ENCODE measurements at regions not wholly inside any gene's neighbourhood (a gene's known extent, or its start where the extent isn't known, plus 50 kb on each side); places are given as distances from the start of the nearest gene placed in this dataset.
"Not testable (repeated sequence)": the region's sequence is repeated elsewhere in the genome, so short reads cannot be mapped to it uniquely, and the experiment has no call there.

DNA sequence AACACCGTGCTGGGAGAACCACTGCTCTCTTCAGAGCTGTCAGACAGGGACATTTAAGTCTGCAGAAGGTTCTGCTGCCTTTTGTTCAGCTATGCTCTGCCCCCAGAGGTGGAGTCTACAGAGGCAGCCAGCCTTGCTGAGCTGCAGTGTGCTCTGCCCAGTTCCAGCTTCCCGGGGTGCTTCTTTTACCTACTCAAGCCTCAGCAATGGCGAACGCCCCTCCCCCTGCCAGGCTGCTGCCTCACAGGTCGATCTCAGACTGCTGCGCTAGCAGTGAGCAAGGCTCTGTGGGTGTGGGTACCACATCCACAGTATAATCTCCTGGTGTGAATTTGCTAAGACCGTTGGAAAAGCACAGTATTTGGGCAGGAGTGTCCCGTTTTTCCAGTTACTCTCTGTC is 133.1 kb upstream of the PHYHIPL start:
- DNase-seq (ENCODE audit: low spot score) = not testable (repeated sequence)

DNA sequence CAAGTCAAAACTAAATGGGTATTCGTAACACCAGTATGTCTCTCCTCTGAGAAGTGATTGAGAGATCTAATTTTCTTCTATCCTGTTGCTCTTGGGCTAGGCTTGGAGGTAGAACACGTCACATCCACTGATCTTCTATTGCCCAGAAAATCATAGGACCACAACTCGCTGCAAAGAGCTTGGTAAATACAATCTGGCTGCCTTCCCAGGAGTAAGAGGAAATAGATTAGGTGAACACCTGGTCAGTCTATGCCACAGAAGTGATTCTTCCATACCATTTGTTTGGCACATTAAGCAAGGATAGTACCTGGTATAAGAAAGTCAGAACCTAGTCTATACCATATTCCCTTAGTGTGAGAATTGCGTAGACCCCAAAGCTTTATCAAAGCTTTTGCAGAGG is 129.3 kb upstream of the PHYHIPL start:
- DNase-seq (ENCODE audit: low spot score) = no peak

DNA sequence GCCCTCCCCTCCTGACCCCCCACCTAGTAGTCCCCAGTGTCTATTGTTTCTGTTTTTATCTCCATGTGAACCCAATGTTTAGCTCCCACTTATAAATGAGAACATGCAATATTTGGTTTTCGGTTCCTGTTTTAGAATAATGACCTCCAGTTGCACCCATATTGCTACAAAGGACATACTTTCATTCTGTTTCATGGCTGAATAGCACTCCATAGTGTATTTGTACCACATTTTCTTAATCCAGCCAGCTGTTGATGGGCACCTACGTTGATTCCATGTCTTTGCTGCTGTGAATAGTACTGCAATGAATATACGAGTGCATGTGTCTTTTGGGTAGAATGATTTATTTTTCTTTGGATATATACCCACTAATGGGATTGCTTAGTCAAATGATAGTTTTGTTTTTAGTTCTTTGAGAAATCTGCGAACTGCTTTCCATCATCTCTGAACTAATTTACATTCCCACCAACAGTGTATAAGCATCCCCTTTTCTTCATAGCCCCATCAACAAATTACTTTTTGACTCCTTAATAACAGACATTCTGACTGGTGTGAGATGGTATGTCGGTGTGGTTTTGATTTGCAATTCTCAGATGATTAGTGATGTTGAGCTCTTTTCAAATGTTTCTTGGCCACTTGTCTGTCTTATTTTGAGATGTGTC is 128.4 kb upstream of the PHYHIPL start:
- no peak for DNase-seq (ENCODE audit: low spot score)

DNA sequence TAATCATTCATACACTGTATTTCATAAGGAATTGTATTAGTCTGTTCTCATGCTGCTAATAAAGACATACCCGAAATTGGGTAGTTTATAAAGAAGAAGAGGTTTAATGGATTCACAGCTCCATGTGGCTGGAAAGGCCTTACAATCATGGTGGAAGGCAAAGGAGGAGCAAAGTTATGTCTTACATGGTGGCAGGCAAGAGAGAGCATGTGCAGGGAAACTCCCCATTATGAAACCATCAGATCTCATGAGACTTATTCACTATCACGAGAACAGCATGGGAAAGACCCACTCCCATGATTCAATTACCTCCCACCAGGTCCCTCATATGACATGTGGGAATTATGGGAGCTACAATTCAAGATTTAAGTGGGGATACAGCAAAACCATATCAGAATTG is 122.9 kb upstream of the PHYHIPL start:
- not testable (repeated sequence) for DNase-seq (ENCODE audit: low spot score)

DNA sequence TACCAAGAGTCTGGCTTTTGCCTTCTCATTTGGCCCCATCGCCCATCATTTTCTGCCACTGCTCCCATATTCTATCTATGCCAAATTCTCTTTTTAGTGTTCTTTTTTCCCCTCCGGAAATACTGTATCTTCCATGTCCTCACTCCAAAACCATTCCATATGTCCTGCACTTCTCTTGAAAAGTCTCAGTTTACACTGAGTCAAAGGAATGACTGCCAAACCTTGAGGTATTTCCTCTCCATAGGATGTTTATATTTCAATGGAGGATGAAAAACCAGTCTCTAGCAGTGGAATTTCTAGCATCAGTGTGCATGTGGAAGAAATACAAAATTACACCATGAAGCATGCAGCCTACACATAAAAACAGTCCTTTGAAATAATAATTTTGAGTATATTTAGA is 121.4 kb upstream of the PHYHIPL start:
- DNase-seq (ENCODE audit: low spot score) = no peak

DNA sequence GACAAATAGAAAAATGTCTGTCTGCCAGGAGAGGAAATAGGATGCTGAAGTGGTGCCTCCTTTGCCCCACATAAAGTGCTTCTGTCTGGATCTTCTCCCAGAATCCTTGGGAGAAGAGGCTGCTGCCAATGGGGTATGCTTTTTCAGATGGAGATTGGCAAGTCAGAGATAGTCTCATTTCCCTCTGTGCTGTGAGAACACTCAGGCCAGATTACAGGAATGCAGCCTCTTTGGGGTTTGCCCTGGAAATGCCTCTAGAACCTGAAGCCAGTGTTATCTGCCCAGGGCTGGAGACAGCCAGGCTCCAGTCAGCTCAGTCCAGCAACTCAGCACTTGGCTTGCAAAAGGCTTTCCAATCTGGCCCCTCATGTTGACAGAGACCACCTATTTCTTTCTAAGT is 119.1 kb upstream of the PHYHIPL start:
- DNase-seq (ENCODE audit: low spot score) = no peak

DNA sequence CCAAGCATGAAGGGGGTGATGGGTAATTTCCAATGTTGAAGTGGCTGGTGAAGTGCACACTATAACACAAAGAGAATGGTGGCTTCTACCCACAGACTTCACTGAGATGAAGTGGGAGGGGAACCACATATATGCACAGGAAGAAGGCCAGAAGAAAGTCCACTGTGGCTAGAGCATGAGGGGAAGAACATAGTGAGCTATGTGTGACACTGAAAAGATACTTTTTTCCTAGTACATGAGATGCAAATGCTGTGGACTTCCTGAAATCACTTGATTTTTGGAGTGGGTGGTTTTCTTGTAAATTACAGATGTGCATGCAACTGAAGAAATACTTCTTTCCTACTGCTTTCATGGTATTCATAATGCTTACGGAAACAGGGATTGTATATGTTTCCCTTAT is 115.6 kb upstream of the PHYHIPL start:
- no peak for DNase-seq (ENCODE audit: low spot score)

DNA sequence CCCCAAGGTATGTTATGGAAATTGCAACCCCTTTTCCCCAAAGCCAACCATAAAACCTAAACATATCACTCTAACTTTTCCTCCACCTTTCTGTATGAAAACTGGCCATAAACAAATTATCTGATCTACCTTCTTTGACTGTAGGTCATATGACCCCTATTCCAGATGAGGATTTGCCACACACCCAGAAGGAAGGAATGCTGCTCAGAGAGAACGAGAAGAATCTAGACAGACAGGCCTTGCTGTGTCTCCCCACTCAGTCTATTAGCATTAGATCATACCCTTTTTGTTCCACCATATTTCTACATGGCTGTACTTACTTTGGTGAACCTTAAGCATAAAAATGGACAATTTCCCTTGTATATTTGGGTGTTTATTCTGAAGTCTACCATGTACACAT is 113.0 kb upstream of the PHYHIPL start:
- no peak for DNase-seq (ENCODE audit: low spot score)

DNA sequence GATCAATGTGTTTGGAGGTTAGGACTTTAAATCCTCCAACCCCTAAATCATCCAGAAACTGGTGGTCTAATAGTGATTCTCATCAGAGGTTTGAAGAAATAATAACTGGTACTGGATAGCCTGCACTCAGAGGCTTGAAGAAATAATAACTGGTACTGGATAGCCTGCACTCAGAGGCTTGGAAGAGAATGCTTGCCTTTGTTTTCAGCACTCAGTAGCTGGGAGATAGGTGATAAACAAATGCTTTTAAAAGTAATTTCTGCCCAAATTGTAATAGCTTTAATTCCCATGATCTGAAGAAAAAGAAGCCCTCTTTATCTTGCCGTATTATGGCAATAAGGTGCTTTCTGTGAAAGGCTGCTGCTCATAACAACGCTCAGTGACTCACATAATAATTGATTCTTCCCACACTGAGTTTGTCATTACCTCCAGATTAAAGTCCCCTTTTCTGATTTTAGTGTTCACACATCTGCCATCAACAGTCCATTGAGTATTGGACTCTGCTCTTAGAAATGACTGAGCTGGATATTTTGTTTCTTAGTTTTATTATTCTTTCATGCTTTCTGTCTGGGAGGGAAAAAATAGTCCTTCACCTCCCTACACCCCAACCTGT is 112.3 kb upstream of the PHYHIPL start:
- DNase-seq (ENCODE audit: low spot score) = no peak

DNA sequence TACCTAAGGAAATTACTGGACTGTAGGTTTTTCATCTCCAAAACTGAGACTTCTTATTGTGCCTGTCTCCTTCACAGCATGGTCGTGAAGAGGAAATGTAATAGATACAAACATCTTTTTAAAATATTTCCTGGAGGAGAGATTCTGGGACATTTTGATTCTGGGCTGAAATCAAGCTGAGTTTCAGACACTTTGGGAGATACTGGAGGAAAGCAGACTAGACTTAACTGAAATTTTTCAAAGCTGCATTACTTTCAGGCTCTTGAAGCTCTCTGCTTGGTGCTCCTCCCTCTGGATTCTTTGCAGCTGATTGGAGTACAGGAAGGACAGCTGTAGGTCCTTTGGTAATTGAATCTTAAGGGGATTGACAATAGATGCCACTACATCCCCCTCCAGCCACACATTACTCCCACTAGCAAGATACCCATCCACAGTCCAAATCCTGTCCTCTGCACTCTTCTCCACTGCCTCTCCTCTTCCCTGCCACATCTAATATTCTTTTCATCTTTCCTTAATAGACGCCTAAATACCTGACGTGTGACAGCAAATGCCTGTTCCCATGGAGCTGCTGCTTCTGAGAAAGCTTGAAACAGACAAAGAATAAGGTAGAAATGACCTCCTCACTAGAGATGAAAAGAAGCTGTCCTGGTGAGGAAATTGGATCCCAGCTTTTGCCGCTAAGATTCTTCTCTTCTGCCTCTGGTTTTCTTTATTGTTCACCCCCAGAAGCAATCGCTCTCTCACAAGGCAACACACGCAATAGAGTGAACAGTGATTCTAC is 111.5 kb upstream of the PHYHIPL start:
- peak; percentile 30 for DNase-seq (ENCODE audit: low spot score)

DNA sequence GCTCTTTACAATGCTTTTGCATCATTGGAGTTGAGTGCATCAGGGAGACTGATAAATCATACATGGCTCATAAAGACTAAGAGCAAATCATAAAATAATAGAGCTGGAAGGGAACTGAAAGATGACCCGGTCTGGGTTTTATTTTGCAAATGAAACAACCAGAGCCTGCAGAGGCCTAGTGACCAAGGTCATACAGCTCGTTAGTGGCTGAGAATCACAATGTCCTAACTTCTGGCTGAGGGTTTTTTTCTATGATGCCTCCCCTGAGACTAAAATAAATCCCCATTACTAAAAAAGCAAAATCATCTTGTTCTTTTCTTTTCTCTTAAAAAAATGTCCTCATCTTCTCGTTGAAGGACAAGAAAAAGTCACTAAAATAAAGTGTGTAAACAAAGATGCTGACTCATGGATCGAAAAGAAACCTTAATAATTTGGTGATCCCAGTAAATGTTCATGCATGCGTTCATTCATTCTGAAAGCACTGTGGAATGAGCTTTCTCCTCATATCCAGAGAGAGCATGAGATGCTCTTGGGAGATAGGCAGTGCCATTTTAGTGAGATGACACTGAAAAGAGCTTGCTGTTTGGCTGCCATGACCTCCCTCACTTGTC is 107.8 kb upstream of the PHYHIPL start:
- DNase-seq (ENCODE audit: low spot score) = no peak

DNA sequence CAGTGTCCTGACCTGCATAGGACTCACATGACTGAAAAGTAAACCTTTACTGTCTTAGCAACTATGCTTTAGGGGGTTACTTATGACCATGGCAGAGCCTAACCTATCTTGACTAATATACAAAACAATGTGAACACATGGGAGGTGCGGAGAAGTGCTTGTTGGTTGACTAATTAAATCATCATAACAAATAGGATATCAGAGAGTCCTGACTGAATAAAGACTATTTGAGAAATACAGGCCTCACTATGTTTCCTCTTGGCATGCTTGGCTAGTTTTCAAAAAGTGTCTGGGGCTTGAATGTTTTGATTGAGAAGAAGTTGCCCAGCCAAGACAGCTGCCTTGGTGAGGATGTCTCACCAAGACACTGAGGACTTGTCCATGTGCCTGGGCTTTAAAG is 104.4 kb upstream of the PHYHIPL start:
- no peak for DNase-seq (ENCODE audit: low spot score)

DNA sequence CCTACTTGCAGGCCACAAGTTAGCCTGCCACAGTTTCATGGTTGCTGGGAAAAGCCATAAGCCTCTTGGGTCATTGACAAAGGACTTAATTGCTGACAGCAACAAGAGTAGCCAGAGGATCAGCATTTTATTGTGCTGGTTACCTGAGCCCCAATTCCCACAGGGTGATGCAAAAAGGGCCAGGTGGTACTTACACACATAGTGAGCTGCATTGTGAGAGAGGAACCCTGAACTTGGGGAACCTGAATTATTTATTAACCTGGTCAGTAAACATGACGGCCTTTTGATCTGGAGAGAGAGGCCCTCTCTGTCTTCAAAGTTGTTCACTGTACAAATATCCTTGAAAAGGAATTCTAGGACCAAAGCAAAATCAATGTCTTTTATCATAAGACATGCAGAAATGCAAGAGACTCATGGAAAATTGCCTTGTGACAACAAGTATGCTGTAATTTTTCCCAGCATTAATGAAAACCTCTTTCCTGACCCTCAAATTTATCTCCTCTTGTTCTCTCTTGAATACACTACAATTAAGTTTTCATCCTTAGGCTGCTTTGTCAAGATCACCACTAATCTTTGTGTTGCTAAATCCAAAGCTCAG is 102.9 kb upstream of the PHYHIPL start:
- no peak for DNase-seq (ENCODE audit: low spot score)

DNA sequence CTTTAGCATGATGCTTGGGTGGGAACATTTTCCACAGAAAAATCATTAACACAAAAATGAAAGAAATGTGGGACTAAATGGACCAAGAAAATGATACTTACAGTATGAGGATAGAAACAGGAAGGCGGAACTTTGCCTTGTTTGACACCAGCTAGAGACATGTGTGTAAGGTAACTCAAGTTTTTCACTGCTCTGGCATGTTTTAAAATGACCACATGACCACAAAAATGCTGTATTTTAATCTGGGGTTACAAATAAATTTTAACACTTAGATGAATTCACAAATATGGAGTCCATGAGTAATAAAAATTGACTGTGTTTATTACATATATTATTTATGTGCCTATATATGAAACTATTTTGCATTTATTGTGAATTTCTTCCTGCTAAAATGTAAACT is 100.9 kb upstream of the PHYHIPL start:
- DNase-seq (ENCODE audit: low spot score) = no peak

DNA sequence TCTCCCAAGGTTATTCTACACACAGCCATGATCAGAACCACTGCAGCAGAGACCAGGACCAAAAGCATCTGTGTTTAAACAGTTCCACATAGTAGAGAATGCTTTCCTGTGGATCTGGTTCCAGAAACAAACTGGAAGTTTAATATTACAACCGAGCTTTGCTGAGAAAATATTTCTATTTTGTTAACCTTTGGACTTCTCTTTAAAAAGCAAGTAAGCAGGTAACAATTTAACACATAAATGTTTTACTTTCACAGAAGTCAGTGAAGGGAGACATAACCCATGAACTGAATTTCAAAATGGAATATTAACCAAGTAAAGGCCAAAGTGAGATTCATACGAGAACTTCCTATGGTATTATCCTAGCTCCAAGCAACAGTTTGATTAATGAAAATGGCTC is 98.6 kb upstream of the PHYHIPL start:
- DNase-seq (ENCODE audit: low spot score) = no peak

DNA sequence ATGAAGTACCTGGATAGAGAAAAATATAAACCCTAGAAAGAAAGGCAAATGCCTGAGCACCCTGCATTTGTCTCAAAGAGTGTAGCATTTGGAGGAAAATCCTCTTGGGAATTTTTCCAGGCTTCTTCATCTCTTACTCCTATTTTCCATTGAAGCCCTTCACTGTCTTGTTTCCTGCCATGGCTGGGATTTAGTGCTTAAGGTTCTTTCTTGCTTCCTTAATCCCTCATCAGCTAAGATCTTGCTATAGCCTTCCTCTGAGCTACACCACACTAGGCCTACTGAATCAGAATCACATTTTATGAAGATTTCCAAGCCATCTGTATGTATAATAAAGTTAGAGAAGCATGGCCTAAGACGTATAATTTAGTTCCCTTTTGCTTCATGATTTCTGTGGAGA is 97.5 kb upstream of the PHYHIPL start:
- no peak for DNase-seq (ENCODE audit: low spot score)

DNA sequence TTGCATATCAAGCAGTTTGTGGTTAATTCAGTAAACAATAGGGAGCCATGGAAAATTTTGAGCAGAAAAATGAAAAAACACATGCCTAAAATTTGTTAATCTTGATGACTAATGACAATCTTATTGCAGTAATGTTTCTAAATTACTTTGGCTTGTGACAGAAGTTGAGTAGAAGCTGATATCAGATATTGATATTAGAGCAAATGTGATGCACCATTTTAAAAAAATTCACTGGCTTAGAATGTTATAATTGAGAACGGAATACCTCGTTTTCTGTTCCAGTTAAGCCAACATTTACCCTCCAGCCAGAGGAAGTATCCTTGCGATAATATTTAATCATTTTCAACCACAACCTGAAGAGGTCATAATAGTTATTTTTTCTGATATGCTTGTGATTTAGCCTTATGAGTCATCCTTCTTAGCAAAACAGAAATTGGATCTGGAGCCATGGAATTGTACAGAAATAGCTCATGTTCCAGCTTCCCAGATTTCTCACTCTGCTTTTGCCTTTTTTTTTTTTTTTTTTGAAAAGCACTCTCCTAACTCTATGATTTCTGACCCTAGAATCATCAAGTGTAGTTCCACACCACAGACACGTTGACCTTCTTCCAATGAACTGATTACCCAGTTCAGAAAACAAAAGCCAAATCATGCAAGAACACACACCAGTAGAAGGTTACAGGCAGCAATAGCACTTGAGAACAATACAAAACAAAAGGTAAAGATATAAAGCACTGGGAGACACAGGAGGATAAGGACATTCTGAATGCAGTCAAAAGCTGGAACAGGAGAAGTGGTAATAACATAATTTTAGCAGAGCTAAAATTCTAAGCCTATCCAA is 96.8 kb upstream of the PHYHIPL start:
- no peak for DNase-seq (ENCODE audit: low spot score)

DNA sequence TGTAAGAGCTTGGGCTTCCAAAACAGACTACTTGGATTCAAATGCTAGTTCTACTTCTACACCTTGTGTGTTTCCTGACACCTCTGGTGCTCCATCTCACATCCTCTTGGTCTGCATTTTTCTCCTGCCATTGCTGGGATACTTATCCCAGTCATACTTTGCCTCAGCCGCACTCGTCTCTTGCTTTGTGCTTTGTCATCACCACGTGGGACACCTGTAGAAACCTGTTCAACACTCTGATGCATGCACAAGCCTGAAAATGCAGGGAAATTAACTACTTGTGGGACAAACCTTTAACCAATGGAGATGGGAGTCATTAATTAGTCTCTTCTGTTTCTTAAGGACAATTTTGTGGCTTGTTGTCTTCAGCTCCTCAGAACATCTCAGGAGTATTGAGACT is 94.2 kb upstream of the PHYHIPL start:
- DNase-seq (ENCODE audit: low spot score) = no peak

DNA sequence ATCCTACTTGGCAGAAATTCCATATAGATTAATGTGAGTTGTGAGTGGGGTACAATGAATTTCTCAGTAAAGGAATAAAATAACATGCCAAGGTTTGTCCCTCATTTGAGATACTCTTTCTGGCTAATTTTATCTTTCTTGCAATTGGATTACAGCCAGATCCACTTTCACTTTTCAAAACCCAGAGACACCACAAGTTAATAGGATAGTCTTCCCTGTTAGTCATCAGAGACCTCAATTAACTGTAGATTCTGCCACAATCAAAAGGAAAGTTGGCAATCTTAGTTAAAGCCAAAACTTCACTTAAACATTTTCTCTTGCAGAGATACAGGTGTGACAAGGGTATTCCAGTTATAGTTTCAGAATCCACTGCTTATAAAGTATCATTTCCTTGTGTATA is 91.4 kb upstream of the PHYHIPL start:
- DNase-seq (ENCODE audit: low spot score) = no peak

DNA sequence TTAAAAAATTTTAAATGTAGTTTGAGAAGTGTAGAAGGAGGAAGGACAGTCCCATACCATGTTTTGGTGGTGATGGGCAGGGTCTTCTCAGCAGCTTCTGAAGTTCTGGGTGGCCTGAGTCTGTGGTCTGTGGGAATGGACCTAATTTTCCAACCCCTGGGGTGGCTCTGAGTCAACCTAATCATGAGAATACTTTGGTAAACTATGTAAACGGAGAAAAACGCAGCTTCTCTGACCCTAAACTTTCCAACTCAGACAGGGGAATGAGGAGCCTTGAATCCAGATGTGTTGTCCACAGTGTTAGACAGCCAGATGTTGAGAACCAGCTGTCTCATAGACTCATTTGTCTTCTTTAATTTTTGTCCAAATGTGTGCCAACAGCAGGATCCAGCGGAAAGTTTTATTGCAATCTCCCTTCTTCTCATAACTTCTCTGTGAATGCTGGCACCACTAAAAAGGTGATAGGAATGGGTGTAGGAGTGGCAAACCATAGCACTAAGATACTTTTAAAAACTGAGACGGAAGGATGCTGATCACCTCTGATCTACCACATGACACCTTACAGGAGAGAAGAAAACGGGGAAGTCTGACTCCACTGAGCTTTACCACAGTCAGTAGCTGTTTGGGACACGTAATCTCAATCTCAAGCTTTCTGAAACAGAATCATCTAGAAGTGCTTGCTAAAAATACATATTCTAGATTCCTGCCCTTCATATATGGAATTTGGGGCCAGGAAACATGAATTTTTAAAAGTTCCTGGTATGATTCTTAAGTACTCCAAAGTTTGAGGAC is 90.5 kb upstream of the PHYHIPL start:
- DNase-seq (ENCODE audit: low spot score) = no peak

DNA sequence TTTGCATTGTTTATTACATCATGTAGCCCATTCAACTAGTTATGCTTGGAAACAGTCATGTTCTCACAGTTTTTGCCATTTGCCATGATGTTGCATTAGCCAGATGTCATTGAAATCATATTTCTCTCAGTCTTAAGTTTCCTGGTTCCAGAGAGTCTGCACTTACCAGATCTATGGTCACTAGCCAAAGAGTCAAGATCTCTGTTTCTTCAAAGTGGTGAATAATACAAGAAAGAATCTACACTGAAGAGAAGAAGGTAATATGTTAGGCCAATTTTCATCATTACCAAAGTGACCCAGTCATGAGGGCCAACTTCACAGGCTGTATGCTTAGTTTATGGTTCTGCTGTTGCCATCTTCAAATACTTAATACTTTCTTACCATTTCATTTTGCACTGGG is 89.0 kb upstream of the PHYHIPL start:
- DNase-seq (ENCODE audit: low spot score) = no peak

Data from putamen (tissue), 1 donor.